ENCODE measurements at regions not wholly inside any gene's neighbourhood (a gene's known extent, or its start where the extent isn't known, plus 50 kb on each side); places are given as distances from the start of the nearest gene placed in this dataset.

DNA sequence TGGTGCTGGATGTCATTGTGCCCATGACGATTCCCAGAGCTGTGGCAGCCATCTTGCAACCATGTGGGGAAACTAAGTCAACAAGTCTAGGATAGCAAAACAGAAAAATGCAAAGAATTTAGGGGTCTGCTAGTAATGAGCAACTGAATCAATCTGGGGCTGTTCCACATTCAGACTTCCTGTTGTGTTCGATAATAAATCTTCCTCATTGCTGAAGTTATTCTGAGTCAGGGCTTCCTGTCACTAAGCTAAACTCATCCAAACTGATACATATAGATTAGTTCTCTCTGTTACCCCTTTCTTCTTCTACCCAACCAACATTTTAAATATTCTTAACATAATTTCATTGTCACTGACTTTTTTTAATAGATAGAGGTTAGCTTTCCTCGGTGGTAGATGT, 205.9 kb downstream of the HACE1 start:
- TF ChIP-seq, protein P1, sequence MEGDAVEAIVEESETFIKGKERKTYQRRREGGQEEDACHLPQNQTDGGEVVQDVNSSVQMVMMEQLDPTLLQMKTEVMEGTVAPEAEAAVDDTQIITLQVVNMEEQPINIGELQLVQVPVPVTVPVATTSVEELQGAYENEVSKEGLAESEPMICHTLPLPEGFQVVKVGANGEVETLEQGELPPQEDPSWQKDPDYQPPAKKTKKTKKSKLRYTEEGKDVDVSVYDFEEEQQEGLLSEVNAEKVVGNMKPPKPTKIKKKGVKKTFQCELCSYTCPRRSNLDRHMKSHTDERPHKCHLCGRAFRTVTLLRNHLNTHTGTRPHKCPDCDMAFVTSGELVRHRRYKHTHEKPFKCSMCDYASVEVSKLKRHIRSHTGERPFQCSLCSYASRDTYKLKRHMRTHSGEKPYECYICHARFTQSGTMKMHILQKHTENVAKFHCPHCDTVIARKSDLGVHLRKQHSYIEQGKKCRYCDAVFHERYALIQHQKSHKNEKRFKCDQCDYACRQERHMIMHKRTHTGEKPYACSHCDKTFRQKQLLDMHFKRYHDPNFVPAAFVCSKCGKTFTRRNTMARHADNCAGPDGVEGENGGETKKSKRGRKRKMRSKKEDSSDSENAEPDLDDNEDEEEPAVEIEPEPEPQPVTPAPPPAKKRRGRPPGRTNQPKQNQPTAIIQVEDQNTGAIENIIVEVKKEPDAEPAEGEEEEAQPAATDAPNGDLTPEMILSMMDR (IDR thresholded peaks at IDR 0.05): no peak
- TF ChIP-seq POLR2AphosphoS5 (IDR thresholded peaks at IDR 0.05): no peak
- TF ChIP-seq POLR2A (IDR thresholded peaks at IDR 0.05): no peak
- no peak for TF ChIP-seq EP300 (IDR thresholded peaks at IDR 0.05)
- whole genome bisulfite sequencing, 2 donors: 67 to 83% methylated on average over 3 of the region's 3 CpGs
- intact Hi-C loops (cut with DNase I): no loop called here
- H3K27me3 ChIP-seq: no peaks in the 10 kb centered on the region
- H3K27ac ChIP-seq: no peak overlapping the region
- DNase-seq: no peak
- H3K9me3 ChIP-seq: no peaks in the 10 kb centered on the region
- H3K4me1 ChIP-seq: no peaks in the 10 kb centered on the region
- no peak overlapping the region for H3K4me3 ChIP-seq
- H3K36me3 ChIP-seq: no peaks in the 10 kb centered on the region

DNA sequence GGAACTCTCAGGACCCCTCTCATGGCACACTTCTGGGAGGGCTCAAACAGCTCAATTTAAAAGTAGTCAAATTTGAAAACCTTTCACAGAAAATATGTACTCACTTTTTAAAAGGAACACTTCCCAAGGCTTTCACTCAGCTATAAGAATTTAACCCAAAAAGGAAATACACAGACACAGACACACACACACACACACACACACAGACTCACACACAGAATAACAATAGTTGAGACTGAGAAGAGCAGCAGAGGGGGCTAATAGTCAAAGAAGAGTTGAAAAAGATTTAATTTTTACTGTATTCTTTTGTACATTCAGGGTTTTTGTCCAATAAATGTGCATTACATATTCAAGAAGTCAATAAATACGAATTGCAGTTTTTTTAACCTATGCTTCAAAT, 211.4 kb downstream of the HACE1 start:
- H3K27me3 ChIP-seq: no peaks in the 10 kb centered on the region
- WGBS, 2 donors: 95 to 99% methylated on average over 1 of the region's 1 CpG
- TF ChIP-seq, protein P1 (IDR thresholded peaks at IDR 0.05): no peak
- TF ChIP-seq EP300 (IDR thresholded peaks at IDR 0.05): no peak
- no peak for TF ChIP-seq POLR2AphosphoS5 (IDR thresholded peaks at IDR 0.05)
- TF ChIP-seq POLR2A (IDR thresholded peaks at IDR 0.05): no peak
- H3K36me3 ChIP-seq: no peaks in the 10 kb centered on the region
- no peak overlapping the region for H3K4me3 ChIP-seq
- H3K4me1 ChIP-seq: no peaks in the 10 kb centered on the region
- H3K27ac ChIP-seq: no peak overlapping the region
- DNase-seq: no peak
- no peaks in the 10 kb centered on the region for H3K9me3 ChIP-seq
- intact Hi-C loops (cut with DNase I): no loop called here

DNA sequence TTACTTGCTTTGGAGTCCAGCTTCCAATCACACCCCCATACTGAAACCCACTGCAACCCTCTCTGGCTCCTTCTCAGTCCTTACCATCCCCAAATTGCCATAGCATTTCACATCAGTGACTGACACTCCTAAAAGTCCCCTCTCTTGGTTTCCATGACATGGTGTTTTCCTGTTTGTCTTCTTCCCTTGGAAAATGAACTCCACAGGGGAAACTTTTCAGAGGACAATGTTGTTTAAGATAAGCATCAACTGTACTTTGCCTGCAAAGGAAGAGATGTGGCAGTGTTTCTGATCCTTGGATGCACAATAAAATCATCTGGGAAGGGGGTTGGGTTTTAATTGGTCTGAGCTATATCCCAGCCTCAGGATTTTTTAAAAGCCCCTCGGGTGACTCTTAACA, 214.9 kb downstream of the HACE1 start:
- TF ChIP-seq POLR2A (IDR thresholded peaks at IDR 0.05) (no peak), POLR2AphosphoS5 (IDR thresholded peaks at IDR 0.05) (no peak), EP300 (IDR thresholded peaks at IDR 0.05) (no peak)
- TF ChIP-seq, protein P1 (IDR thresholded peaks at IDR 0.05): no peak
- intact Hi-C loops (cut with DNase I): no loop called here
- no peak overlapping the region for H3K4me3 ChIP-seq
- WGBS, 2 donors: 86 to 87% methylated on average over 1 of the region's 1 CpG
- no peaks in the 10 kb centered on the region for H3K9me3 ChIP-seq
- no peaks in the 10 kb centered on the region for H3K4me1 ChIP-seq
- H3K27me3 ChIP-seq: no peaks in the 10 kb centered on the region
- no peaks in the 10 kb centered on the region for H3K36me3 ChIP-seq
- DNase-seq: no peak
- peak overlapping the region in 1 of 4 donors; percentile 14 for H3K27ac ChIP-seq

DNA sequence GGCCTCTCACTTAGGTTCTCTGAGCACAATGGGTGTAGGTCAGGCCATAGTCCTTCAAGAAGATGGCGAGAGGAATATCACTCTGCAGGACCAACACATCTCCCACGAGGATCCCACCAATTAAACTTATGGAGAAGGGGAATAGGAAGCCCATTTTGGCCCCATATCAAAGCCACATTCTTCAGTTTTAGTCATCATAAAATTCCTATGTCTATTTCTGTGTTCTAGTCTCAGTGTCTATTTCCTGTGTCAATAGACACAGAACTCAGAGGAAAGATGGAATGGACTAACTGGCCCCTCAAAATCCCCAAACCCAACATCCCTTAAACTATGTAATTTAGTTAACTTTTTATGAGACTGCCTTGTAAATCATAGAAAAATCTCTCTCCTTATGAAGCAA, 216.8 kb downstream of the HACE1 start:
- Histone ChIP-seq H3K4me3 (no peak overlapping the region), H3K36me3 (no peaks in the 10 kb centered on the region), H3K4me1 (no peaks in the 10 kb centered on the region), H3K27ac (no peak overlapping the region), H3K9me3 (no peaks in the 10 kb centered on the region), H3K27me3 (no peaks in the 10 kb centered on the region)
- intact Hi-C loops (cut with DNase I): no loop called here
- TF ChIP-seq EP300 (IDR thresholded peaks at IDR 0.05) (no peak), POLR2A (IDR thresholded peaks at IDR 0.05) (no peak), POLR2AphosphoS5 (IDR thresholded peaks at IDR 0.05) (no peak)
- TF ChIP-seq, protein P1 (IDR thresholded peaks at IDR 0.05): no peak
- no peak for DNase-seq
- WGBS, 2 donors: 83% methylated on average over 2 of the region's 2 CpGs

DNA sequence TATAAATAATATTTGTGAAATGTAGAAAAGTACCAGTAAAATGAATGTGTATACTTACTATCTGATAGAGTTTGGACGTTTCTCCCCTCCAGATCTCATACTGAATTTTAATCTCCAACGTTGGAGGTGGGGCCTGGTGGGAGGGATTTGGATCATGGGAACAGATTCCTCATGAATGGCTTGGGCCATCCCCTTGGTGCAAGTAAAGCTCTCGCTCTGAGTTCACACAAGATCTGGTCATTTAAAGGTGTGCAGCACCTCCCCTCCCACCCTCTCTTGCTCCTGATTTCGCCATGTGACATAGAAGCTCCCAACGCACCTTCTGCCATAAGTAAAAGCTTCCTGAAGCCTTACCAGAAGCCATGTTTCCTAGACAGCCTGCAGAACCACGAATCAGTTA, 219.0 kb downstream of the HACE1 start:
- no peaks in the 10 kb centered on the region for H3K4me1 ChIP-seq
- 86 to 87% methylated on average over 6 of the region's 6 CpGs for WGBS, 2 donors
- DNase-seq: no peak
- no peak overlapping the region for H3K27ac ChIP-seq
- H3K36me3 ChIP-seq: no peaks in the 10 kb centered on the region
- intact Hi-C loops (cut with DNase I): no loop called here
- no peak for TF ChIP-seq POLR2A (IDR thresholded peaks at IDR 0.05)
- no peak for TF ChIP-seq POLR2AphosphoS5 (IDR thresholded peaks at IDR 0.05)
- TF ChIP-seq, protein P1 (IDR thresholded peaks at IDR 0.05): no peak
- TF ChIP-seq EP300 (IDR thresholded peaks at IDR 0.05): no peak
- H3K27me3 ChIP-seq: no peaks in the 10 kb centered on the region
- H3K9me3 ChIP-seq: no peaks in the 10 kb centered on the region
- H3K4me3 ChIP-seq: no peak overlapping the region
